ENCODE measurements at regions not wholly inside any gene's neighbourhood (a gene's known extent, or its start where the extent isn't known, plus 50 kb on each side); places are given as distances from the start of the nearest gene placed in this dataset.

DNA sequence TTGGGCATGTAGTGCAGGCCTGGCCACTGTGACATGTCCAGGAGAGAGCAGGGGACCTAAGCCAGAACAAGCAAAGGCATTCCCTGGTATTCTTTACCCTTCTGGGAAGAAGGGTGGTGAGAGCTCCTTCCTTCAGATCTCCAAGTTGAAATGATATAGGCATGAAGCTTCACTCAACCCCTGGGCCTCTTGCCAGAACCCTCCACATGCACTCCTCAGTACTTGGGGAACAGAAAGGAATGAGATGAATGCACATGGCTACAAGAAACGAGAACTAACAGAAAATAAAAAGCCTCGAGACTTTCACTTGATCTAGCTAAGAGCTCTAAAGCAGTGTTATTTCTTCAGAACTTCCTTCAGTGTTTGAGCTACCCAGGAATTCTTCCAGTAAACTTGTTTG is 262.2 kb downstream of the ETV1 start:
- no peak for TF ChIP-seq CTCF (IDR thresholded peaks at IDR 0.05 in 2 of 3, conservative IDR thresholded peaks at IDR 0.05 in 1 of 3; ENCODE audit: borderline replicate concordance in 1 of 3, insufficient read depth in 1 of 3, low read depth in 2 of 3, low read length in 2 of 3)
- no peak for TF ChIP-seq POLR2A (IDR thresholded peaks at IDR 0.05; ENCODE audit: borderline replicate concordance, extremely low read depth, insufficient read depth, insufficient read length)
- TF ChIP-seq EZH2phosphoT487 (IDR thresholded peaks at IDR 0.05; ENCODE audit: borderline replicate concordance) = no peak
- no peak for TF ChIP-seq CEBPB (IDR thresholded peaks at IDR 0.05; ENCODE audit: low read depth)
- no peak for TF ChIP-seq EZH2 (IDR thresholded peaks at IDR 0.05)
- TF ChIP-seq, protein P1, sequence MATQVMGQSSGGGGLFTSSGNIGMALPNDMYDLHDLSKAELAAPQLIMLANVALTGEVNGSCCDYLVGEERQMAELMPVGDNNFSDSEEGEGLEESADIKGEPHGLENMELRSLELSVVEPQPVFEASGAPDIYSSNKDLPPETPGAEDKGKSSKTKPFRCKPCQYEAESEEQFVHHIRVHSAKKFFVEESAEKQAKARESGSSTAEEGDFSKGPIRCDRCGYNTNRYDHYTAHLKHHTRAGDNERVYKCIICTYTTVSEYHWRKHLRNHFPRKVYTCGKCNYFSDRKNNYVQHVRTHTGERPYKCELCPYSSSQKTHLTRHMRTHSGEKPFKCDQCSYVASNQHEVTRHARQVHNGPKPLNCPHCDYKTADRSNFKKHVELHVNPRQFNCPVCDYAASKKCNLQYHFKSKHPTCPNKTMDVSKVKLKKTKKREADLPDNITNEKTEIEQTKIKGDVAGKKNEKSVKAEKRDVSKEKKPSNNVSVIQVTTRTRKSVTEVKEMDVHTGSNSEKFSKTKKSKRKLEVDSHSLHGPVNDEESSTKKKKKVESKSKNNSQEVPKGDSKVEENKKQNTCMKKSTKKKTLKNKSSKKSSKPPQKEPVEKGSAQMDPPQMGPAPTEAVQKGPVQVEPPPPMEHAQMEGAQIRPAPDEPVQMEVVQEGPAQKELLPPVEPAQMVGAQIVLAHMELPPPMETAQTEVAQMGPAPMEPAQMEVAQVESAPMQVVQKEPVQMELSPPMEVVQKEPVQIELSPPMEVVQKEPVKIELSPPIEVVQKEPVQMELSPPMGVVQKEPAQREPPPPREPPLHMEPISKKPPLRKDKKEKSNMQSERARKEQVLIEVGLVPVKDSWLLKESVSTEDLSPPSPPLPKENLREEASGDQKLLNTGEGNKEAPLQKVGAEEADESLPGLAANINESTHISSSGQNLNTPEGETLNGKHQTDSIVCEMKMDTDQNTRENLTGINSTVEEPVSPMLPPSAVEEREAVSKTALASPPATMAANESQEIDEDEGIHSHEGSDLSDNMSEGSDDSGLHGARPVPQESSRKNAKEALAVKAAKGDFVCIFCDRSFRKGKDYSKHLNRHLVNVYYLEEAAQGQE (IDR thresholded peaks at IDR 0.05; ENCODE audit: low read depth) = no peak
- TF ChIP-seq POLR2AphosphoS5 (IDR thresholded peaks at IDR 0.05; ENCODE audit: low read depth, low read length) = no peak
- TF ChIP-seq EGR1 (IDR thresholded peaks at IDR 0.05; ENCODE audit: low read depth) = no peak
- no peak for TF ChIP-seq ATF3 (IDR thresholded peaks at IDR 0.05)
- no peak for TF ChIP-seq RAD21 (IDR thresholded peaks at IDR 0.05; ENCODE audit: low read depth)
- TF ChIP-seq ZFX (IDR thresholded peaks at IDR 0.05) = no peak

Measured in HCT116 (cell line).